ENCODE measurements at regions not wholly inside any gene's neighbourhood (a gene's known extent, or its start where the extent isn't known, plus 50 kb on each side); places are given as distances from the start of the nearest gene placed in this dataset.

DNA sequence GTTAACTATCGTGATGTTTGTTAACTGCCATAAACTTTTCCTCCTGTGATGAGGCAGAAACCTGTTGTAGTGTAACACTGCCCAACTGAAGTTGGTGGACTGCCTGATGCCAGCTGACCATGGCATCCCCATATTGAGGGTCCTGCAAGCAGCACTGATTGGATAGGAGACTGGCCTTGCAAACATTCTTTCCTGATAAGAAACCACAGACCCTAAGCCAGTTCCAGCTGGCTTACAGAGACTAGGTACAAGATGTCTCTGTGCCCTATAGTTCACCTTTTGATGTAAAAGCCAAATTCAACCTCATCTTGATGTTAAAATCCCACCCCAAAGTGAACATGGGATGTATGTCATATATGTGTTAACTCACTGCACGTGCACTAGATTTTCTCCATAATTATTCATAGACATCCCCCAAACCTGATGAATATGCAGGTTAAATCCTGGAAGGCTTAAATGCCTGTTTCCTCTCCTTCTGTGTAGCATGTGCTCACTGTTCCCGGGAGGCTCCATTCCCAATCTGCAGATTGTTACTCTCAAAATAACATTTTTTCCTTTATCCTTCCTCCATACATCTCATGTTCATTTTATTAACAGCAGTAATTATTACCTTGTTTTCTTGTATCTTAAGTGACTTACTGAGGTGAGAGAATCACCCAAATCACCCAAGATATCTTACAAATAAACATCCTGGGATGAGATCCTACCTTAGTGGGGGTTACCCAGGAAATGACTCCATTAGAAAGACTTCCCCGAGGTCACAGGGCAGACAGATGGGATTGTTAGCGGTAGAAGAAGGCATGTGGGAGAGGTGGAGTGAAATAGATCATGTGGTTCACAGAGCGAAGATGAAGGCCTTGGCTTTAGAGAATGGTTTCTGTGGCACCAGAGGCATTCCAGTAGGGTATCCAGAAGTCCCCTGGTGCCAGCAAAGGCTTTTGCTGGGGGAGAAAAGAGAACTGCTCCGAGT, 566.7 kb downstream of the CCDC171 start:
- no peak overlapping the region for H3K4me3 ChIP-seq (ENCODE audit: control insufficient read depth in 1 of 2, extremely low read depth in 1 of 2, low read length in 1 of 2)
- Mint-ChIP-seq H3K4me1 (no peaks in the 10 kb centered on the region), H3K27ac (no peak overlapping the region), H3K9me3 (peaks cover 0 to 2% (median 0%) of the 10 kb centered on the region in 3 donors), H3K27me3 (no peaks in the 10 kb centered on the region), H3K36me3 (no peaks in the 10 kb centered on the region), H3K4me3 (no peak overlapping the region)
- H3K27me3 ChIP-seq (replicated peaks in 1 of 2; ENCODE audit: control insufficient read depth in 2 of 2, extremely low read depth in 1 of 2, insufficient read depth in 2 of 2, low read length in 1 of 2): no peaks in the 10 kb centered on the region
- ATAC-seq (replicated peaks in 1 of 4) (no peak), DNase-seq (no peak)
- ChIA-PET CTCF (no interaction called here), POLR2A (no interaction called here)
- H3K9me3 ChIP-seq: no peaks in the 10 kb centered on the region
- H3K27ac ChIP-seq (ENCODE audit: low read length): no peak overlapping the region
- H3K36me3 ChIP-seq (ENCODE audit: control insufficient read depth in 2 of 2, extremely low read depth in 1 of 2, insufficient read depth in 1 of 2, low read length in 1 of 2): no peaks in the 10 kb centered on the region
- 89% methylated on average over 4 of the region's 7 CpGs for WGBS (ENCODE audit: insufficient coverage)
- peaks cover 0 to 11% of the 10 kb centered on the region in 2 experiments for H3K4me1 ChIP-seq (ENCODE audit: control insufficient read depth in 1 of 2, extremely low read depth in 1 of 2, insufficient read depth in 2 of 2, low read length in 2 of 2)

DNA sequence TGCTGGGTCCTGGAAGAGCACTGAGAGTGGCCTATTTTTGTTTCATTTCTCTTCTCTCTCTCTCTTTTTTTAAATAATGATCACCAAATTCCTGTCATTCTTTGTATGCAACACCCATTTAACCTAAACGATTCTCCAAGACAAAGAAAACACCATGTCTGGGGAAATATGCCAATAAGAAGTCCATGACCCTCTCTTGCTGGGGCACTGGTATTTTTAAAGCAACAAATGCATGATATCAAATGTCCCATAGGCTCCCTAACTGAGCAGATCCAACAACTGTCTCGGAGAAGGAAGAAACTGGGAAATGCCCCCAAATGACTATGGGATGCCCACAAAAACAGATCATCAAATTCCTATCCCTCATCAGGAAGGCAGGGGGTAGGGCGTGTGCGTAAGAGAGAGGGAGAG, 567.4 kb downstream of the CCDC171 start:
- WGBS (ENCODE audit: insufficient coverage): no CpG with 5 or more reads among the region's 4 CpGs
- CTCF ChIA-PET: no interaction called here

DNA sequence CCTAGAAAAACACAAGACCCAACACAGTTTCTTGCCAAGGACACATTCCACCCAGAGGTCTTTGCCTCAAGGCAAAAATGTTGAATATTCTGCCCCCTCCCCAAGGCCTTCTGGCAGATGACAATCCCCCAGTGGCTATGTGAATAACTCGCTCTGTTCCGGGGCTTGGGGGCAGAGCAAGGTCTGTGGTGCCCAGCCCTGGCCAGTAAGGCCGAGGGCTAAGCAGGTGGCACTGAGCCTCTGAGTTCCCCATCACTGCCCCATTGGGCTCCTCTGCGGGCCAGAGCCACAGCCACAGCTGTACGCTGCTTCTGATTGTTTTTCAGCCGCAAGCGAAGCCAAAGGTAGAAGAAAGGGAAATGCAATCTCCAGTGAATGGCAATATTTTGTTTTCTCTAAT, 567.9 kb downstream of the CCDC171 start:
- WGBS (ENCODE audit: insufficient coverage): 91% methylated on average over 5 of the region's 7 CpGs
- no peak overlapping the region for H3K4me3 Mint-ChIP-seq
- ChIA-PET CTCF (no interaction called here), POLR2A (no interaction called here)
- no peaks in the 10 kb centered on the region for H3K36me3 ChIP-seq (ENCODE audit: control insufficient read depth in 2 of 2, extremely low read depth in 1 of 2, insufficient read depth in 1 of 2, low read length in 1 of 2)
- H3K36me3 Mint-ChIP-seq: no peaks in the 10 kb centered on the region
- no peaks in the 10 kb centered on the region for H3K27me3 Mint-ChIP-seq
- ATAC-seq (replicated peaks in 1 of 4): no peak
- no peak for DNase-seq
- peaks cover 0 to 2% (median 0%) of the 10 kb centered on the region in 3 donors for H3K9me3 Mint-ChIP-seq
- H3K27me3 ChIP-seq (replicated peaks in 1 of 2; ENCODE audit: control insufficient read depth in 2 of 2, extremely low read depth in 1 of 2, insufficient read depth in 2 of 2, low read length in 1 of 2): no peaks in the 10 kb centered on the region
- no peaks in the 10 kb centered on the region for H3K4me1 Mint-ChIP-seq
- H3K4me3 ChIP-seq (ENCODE audit: control insufficient read depth in 1 of 2, extremely low read depth in 1 of 2, low read length in 1 of 2): no peak overlapping the region
- no peak overlapping the region for H3K27ac ChIP-seq (ENCODE audit: low read length)
- no peaks in the 10 kb centered on the region for H3K9me3 ChIP-seq
- H3K4me1 ChIP-seq (ENCODE audit: control insufficient read depth in 1 of 2, extremely low read depth in 1 of 2, insufficient read depth in 2 of 2, low read length in 2 of 2): peaks cover 0 to 11% of the 10 kb centered on the region in 2 experiments
- no peak overlapping the region for H3K27ac Mint-ChIP-seq

More for the DNA sequence above, 567.4 kb downstream of the CCDC171 start:
- Mint-ChIP-seq H3K27me3 (no peaks in the 10 kb centered on the region), H3K9me3 (peaks cover 0 to 2% (median 0%) of the 10 kb centered on the region in 3 donors), H3K36me3 (no peaks in the 10 kb centered on the region), H3K4me1 (no peaks in the 10 kb centered on the region), H3K4me3 (no peak overlapping the region), H3K27ac (no peak overlapping the region)
- no peak overlapping the region for H3K4me3 ChIP-seq (ENCODE audit: control insufficient read depth in 1 of 2, extremely low read depth in 1 of 2, low read length in 1 of 2)
- H3K4me1 ChIP-seq (ENCODE audit: control insufficient read depth in 1 of 2, extremely low read depth in 1 of 2, insufficient read depth in 2 of 2, low read length in 2 of 2): peaks cover 0 to 11% of the 10 kb centered on the region in 2 experiments
- H3K27ac ChIP-seq (ENCODE audit: low read length): no peak overlapping the region
- ATAC-seq (replicated peaks in 1 of 4): no peak
- no peaks in the 10 kb centered on the region for H3K36me3 ChIP-seq (ENCODE audit: control insufficient read depth in 2 of 2, extremely low read depth in 1 of 2, insufficient read depth in 1 of 2, low read length in 1 of 2)
- no peaks in the 10 kb centered on the region for H3K27me3 ChIP-seq (replicated peaks in 1 of 2; ENCODE audit: control insufficient read depth in 2 of 2, extremely low read depth in 1 of 2, insufficient read depth in 2 of 2, low read length in 1 of 2)
- H3K9me3 ChIP-seq: no peaks in the 10 kb centered on the region
- POLR2A ChIA-PET: no interaction called here
- no peak for DNase-seq

DNA sequence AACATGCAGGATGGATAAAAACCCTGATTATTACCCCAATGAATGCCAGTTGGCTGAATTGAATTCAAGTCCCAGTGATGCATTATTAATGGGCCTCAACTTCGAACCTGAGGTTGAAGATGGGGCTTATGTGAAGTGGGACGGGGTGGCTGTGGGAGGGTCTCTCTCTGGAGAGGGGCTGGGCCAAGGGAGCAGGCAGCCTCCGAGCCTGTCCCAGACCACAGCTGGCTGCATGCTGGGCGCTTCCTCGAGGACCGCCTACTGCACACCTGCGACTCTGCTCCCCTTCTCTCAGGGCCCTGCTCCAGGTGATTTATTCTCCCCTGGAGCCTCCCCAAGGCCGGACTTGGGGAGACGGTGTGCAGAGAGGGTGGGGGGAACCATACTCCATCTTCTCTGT, 568.3 kb downstream of the CCDC171 start:
- no peaks in the 10 kb centered on the region for H3K9me3 ChIP-seq
- ATAC-seq (replicated peaks in 1 of 4): no peak
- no peak for DNase-seq
- 80% methylated on average over 3 of the region's 9 CpGs for WGBS (ENCODE audit: insufficient coverage)
- no peak overlapping the region for H3K27ac Mint-ChIP-seq
- no peak overlapping the region for H3K4me3 Mint-ChIP-seq
- ChIA-PET CTCF (no interaction called here), POLR2A (no interaction called here)
- H3K4me1 ChIP-seq (ENCODE audit: control insufficient read depth in 1 of 2, extremely low read depth in 1 of 2, insufficient read depth in 2 of 2, low read length in 2 of 2): peaks cover 0 to 11% of the 10 kb centered on the region in 2 experiments
- no peaks in the 10 kb centered on the region for H3K4me1 Mint-ChIP-seq
- H3K9me3 Mint-ChIP-seq: peaks cover 0 to 2% (median 0%) of the 10 kb centered on the region in 3 donors
- no peak overlapping the region for H3K4me3 ChIP-seq (ENCODE audit: control insufficient read depth in 1 of 2, extremely low read depth in 1 of 2, low read length in 1 of 2)
- no peaks in the 10 kb centered on the region for H3K27me3 ChIP-seq (replicated peaks in 1 of 2; ENCODE audit: control insufficient read depth in 2 of 2, extremely low read depth in 1 of 2, insufficient read depth in 2 of 2, low read length in 1 of 2)
- no peak overlapping the region for H3K27ac ChIP-seq (ENCODE audit: low read length)
- H3K36me3 Mint-ChIP-seq: no peaks in the 10 kb centered on the region
- no peaks in the 10 kb centered on the region for H3K36me3 ChIP-seq (ENCODE audit: control insufficient read depth in 2 of 2, extremely low read depth in 1 of 2, insufficient read depth in 1 of 2, low read length in 1 of 2)
- no peaks in the 10 kb centered on the region for H3K27me3 Mint-ChIP-seq

DNA sequence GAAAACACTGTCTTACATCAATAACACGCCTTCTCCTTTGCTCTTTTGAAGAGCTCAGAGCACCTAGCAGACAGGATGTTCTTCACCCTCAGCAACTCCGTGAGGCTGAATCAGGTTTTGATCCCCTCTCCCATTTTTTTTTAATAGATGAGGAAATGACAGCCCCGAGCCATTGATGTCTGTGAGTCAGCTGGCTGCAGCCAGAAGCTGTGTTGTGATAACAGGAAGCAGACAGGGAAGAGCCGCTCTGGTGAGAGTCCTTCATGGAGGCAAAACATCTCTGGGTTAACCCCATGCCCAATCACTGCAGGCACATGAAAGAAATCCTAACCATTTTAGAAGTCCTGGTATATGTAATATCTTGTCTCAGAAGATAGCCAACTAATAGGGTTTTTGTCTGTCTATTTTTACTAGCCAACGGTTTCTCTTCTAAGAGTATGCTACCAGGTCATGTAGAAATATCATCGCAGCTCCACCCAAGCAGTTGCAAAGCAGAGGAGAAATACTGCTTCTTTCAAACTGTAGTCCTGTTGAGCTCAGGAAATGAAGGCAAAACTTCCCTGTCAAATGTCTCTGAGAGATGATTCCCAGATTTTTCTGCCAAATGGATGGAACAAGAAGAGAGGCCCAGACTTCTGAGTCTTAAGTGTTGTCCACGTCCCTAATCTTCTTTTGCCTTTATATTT, 568.9 kb downstream of the CCDC171 start:
- no peak for DNase-seq
- H3K27ac ChIP-seq (ENCODE audit: low read length): no peak overlapping the region
- H3K36me3 Mint-ChIP-seq: no peaks in the 10 kb centered on the region
- no peaks in the 10 kb centered on the region for H3K27me3 ChIP-seq (replicated peaks in 1 of 2; ENCODE audit: control insufficient read depth in 2 of 2, extremely low read depth in 1 of 2, insufficient read depth in 2 of 2, low read length in 1 of 2)
- no peak overlapping the region for H3K27ac Mint-ChIP-seq
- H3K9me3 ChIP-seq: no peaks in the 10 kb centered on the region
- no peak overlapping the region for H3K4me3 ChIP-seq (ENCODE audit: control insufficient read depth in 1 of 2, extremely low read depth in 1 of 2, low read length in 1 of 2)
- ChIA-PET POLR2A (no interaction called here), CTCF (no interaction called here)
- no peak overlapping the region for H3K4me3 Mint-ChIP-seq
- peaks cover 0 to 2% (median 0%) of the 10 kb centered on the region in 3 donors for H3K9me3 Mint-ChIP-seq
- H3K27me3 Mint-ChIP-seq: no peaks in the 10 kb centered on the region
- H3K4me1 Mint-ChIP-seq: no peaks in the 10 kb centered on the region
- ATAC-seq (replicated peaks in 1 of 4): peak in 1 of 4 experiments; percentile 17
- no peaks in the 10 kb centered on the region for H3K36me3 ChIP-seq (ENCODE audit: control insufficient read depth in 2 of 2, extremely low read depth in 1 of 2, insufficient read depth in 1 of 2, low read length in 1 of 2)
- 80% methylated on average over 3 of the region's 7 CpGs for WGBS (ENCODE audit: insufficient coverage)
- H3K4me1 ChIP-seq (ENCODE audit: control insufficient read depth in 1 of 2, extremely low read depth in 1 of 2, insufficient read depth in 2 of 2, low read length in 2 of 2): peaks cover 0 to 11% of the 10 kb centered on the region in 2 experiments

DNA sequence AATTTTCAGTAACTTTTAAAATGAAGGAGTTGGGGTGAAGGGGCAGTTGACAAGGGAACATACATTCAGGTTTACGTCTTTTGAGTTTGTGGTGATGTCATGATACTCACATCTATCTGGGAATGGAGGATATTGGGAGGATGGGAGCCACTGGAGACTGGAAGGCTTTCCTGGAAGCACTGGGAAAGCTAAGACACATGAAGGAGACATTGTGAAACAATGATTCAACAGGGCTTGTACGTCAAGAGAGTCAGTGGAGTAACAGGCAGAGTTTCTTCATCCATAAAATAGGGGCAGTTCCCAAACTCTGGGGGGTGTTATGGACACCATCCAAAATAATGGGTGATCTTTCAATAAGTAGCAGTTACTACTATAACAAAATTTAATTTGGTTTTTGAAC, 572.8 kb downstream of the CCDC171 start:
- CTCF ChIA-PET: no interaction called here
- WGBS (ENCODE audit: insufficient coverage): 60% methylated on average over 1 of the region's 2 CpGs

More for the DNA sequence above, 572.8 kb downstream of the CCDC171 start:
- no peak overlapping the region for H3K27ac ChIP-seq (ENCODE audit: low read length)
- H3K4me3 ChIP-seq (ENCODE audit: control insufficient read depth in 1 of 2, extremely low read depth in 1 of 2, low read length in 1 of 2): no peak overlapping the region
- no peaks in the 10 kb centered on the region for H3K36me3 ChIP-seq (ENCODE audit: control insufficient read depth in 2 of 2, extremely low read depth in 1 of 2, insufficient read depth in 1 of 2, low read length in 1 of 2)
- Mint-ChIP-seq H3K9me3 (peaks cover 0 to 9% (median 9%) of the 10 kb centered on the region in 3 donors), H3K36me3 (no peaks in the 10 kb centered on the region), H3K4me3 (no peak overlapping the region), H3K27me3 (peaks cover 0 to 3% of the 10 kb centered on the region in 2 donors), H3K4me1 (no peaks in the 10 kb centered on the region), H3K27ac (no peak overlapping the region)
- H3K4me1 ChIP-seq (ENCODE audit: control insufficient read depth in 1 of 2, extremely low read depth in 1 of 2, insufficient read depth in 2 of 2, low read length in 2 of 2): peaks cover 0 to 10% of the 10 kb centered on the region in 2 experiments
- no peak for DNase-seq
- no peak for ATAC-seq (replicated peaks in 1 of 4)
- POLR2A ChIA-PET: no interaction called here
- H3K27me3 ChIP-seq (replicated peaks in 1 of 2; ENCODE audit: control insufficient read depth in 2 of 2, extremely low read depth in 1 of 2, insufficient read depth in 2 of 2, low read length in 1 of 2): no peaks in the 10 kb centered on the region
- H3K9me3 ChIP-seq: no peaks in the 10 kb centered on the region
